ENCODE measurements at regions not wholly inside any gene's neighbourhood (a gene's known extent, or its start where the extent isn't known, plus 50 kb on each side); places are given as distances from the start of the nearest gene placed in this dataset.

DNA sequence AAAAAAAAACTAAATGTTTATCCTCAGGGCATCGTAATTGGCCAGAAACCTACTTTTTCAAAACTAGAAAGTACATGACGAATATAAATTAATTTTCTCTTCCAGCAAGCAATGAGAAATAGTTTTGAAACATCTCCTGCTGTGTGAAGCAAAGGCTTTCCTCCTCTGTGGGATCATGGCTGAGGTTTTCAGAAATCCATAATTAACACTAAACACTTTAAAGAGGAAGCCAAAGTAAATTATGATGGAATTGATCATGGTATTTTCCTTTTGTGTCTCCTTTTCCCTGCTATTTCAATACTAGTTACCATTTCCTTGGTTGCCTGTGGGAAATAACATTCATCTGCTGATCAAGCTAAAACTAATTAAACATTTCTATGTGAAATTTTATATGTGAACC is 1413.8 kb upstream of the PCDH20 start:
- TF ChIP-seq, protein P1, sequence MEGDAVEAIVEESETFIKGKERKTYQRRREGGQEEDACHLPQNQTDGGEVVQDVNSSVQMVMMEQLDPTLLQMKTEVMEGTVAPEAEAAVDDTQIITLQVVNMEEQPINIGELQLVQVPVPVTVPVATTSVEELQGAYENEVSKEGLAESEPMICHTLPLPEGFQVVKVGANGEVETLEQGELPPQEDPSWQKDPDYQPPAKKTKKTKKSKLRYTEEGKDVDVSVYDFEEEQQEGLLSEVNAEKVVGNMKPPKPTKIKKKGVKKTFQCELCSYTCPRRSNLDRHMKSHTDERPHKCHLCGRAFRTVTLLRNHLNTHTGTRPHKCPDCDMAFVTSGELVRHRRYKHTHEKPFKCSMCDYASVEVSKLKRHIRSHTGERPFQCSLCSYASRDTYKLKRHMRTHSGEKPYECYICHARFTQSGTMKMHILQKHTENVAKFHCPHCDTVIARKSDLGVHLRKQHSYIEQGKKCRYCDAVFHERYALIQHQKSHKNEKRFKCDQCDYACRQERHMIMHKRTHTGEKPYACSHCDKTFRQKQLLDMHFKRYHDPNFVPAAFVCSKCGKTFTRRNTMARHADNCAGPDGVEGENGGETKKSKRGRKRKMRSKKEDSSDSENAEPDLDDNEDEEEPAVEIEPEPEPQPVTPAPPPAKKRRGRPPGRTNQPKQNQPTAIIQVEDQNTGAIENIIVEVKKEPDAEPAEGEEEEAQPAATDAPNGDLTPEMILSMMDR (IDR thresholded peaks at IDR 0.05; ENCODE audit: low read length) = no peak
- TF ChIP-seq EZH2 (optimal IDR thresholded peaks at IDR 0.05; ENCODE audit: low read depth, low read length) (no peak), EZH2phosphoT487 (IDR thresholded peaks at IDR 0.05; ENCODE audit: low read length) (no peak)

Data from MM.1S (cell line).